Thoracic aorta (tissue), 2 donors: ENCODE measurements at regions not wholly inside any gene's neighbourhood (a gene's known extent, or its start where the extent isn't known, plus 50 kb on each side); places are given as distances from the start of the nearest gene placed in this dataset.

Experiments
- ATAC-seq: fragments of 150-250 bp; one replicate; pipeline ENCODE4 v1.8.0; 2017; ENCODE audit warnings: low read depth; ENCODE audit not compliant: insufficient number of reproducible peaks, low FRiP score
- DNase-seq: peaks from one replicate; pipeline ENCODE4 v3.0.0-alpha.2; 2020; ENCODE audit warnings: low spot score
- H3K27ac ChIP-seq, 2 donors: fragments of 200-600 bp; sonication (generic); 1 replicate in 1 of 2; 2 replicates in 1 of 2; pipeline ENCODE4 v1.5.1; 2016; ENCODE audit warnings: mild to moderate bottlenecking in 2 of 2, moderate library complexity in 2 of 2
- H3K27me3 ChIP-seq: fragments of 200-600 bp; sonication (generic); replicated peaks from 2 replicates; pipeline ENCODE4 v1.6.0; 2016; ENCODE audit warnings: mild to moderate bottlenecking; ENCODE audit not compliant: insufficient read depth
- H3K36me3 ChIP-seq: fragments of 200-600 bp; sonication (generic); one replicate; pipeline ENCODE4 v1.5.1; 2016
- H3K4me1 ChIP-seq, 2 donors: fragments of 200-600 bp; sonication (generic); 1 replicate in 1 of 2; 2 replicates in 1 of 2; pipeline versions ENCODE4 v1.5.1 to v1.6.0; 2016; ENCODE audit warnings: low read depth in 2 of 2, mild to moderate bottlenecking in 1 of 2; ENCODE audit not compliant: control insufficient read depth in 1 of 2
- H3K4me3 ChIP-seq: fragments of 200-600 bp; sonication (generic); 2 replicates; pipeline ENCODE4 v1.5.1; 2016; ENCODE audit warnings: mild to moderate bottlenecking
- H3K9me3 ChIP-seq: fragments of 200-600 bp; sonication (generic); 2 replicates; pipeline ENCODE4 v1.5.1; 2016
- TF ChIP-seq, protein P1 (sequence below): fragments of 200-600 bp; sonication (generic); IDR thresholded peaks from one replicate; pipeline ENCODE4 v1.5.1; 2019; ENCODE audit warnings: antibody characterized with exemption

GRCh38 chr10:131033166-131034085 lies 278.1 kb downstream of the TCERG1L start:
- Histone ChIP-seq H3K27ac (no peak overlapping the region), H3K36me3 (no peaks in the 10 kb centered on the region), H3K4me1 (no peaks in the 10 kb centered on the region), H3K9me3 (no peaks in the 10 kb centered on the region), H3K27me3 (no peaks in the 10 kb centered on the region), H3K4me3 (no peak overlapping the region)
- DNase-seq (no peak), ATAC-seq (no peak)
- TF ChIP-seq, protein P1, sequence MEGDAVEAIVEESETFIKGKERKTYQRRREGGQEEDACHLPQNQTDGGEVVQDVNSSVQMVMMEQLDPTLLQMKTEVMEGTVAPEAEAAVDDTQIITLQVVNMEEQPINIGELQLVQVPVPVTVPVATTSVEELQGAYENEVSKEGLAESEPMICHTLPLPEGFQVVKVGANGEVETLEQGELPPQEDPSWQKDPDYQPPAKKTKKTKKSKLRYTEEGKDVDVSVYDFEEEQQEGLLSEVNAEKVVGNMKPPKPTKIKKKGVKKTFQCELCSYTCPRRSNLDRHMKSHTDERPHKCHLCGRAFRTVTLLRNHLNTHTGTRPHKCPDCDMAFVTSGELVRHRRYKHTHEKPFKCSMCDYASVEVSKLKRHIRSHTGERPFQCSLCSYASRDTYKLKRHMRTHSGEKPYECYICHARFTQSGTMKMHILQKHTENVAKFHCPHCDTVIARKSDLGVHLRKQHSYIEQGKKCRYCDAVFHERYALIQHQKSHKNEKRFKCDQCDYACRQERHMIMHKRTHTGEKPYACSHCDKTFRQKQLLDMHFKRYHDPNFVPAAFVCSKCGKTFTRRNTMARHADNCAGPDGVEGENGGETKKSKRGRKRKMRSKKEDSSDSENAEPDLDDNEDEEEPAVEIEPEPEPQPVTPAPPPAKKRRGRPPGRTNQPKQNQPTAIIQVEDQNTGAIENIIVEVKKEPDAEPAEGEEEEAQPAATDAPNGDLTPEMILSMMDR: no peak

DNA sequence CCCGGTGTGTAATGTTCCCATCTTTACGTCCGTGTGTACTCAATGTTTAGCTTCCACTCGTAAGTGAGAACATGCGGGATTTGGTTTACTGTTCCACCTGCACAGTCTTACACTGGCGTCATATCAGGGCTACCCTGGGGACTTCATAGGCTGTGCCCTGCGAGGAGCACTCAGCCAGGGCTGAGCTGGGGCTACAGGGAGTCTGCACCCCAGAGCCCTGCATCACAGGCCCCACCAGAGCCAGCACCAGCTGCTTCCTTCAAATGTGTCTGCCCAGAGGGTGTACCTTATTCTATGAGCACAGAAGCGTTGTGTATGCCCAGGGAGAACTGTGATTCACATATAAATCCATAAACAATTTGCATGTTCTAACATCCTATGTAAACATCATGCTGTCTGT lies 277.1 kb downstream of the TCERG1L start:
- ATAC-seq (no peak), DNase-seq (no peak)
- Histone ChIP-seq H3K4me3 (no peak overlapping the region), H3K27me3 (no peaks in the 10 kb centered on the region), H3K36me3 (no peaks in the 10 kb centered on the region), H3K27ac (no peak overlapping the region), H3K4me1 (no peaks in the 10 kb centered on the region), H3K9me3 (no peaks in the 10 kb centered on the region)
- TF ChIP-seq, protein P1: no peak

- Histone ChIP-seq H3K27me3 (no peaks in the 10 kb centered on the region), H3K4me3 (no peak overlapping the region), H3K36me3 (no peaks in the 10 kb centered on the region), H3K27ac (no peak overlapping the region), H3K9me3 (no peaks in the 10 kb centered on the region), H3K4me1 (no peaks in the 10 kb centered on the region)
- no peak for DNase-seq
- TF ChIP-seq, protein P1: no peak
- no peak for ATAC-seq
Measured at GRCh38 chr10:131035779-131036178, 275.7 kb downstream of the TCERG1L start.

- Histone ChIP-seq H3K4me1 (no peaks in the 10 kb centered on the region), H3K9me3 (no peaks in the 10 kb centered on the region), H3K27me3 (no peaks in the 10 kb centered on the region), H3K27ac (no peak overlapping the region), H3K36me3 (no peaks in the 10 kb centered on the region), H3K4me3 (no peak overlapping the region)
- TF ChIP-seq, protein P1: no peak
- no peak for ATAC-seq
- no peak for DNase-seq
Measured at GRCh38 chr10:131038056-131038455, 273.5 kb downstream of the TCERG1L start.

DNA sequence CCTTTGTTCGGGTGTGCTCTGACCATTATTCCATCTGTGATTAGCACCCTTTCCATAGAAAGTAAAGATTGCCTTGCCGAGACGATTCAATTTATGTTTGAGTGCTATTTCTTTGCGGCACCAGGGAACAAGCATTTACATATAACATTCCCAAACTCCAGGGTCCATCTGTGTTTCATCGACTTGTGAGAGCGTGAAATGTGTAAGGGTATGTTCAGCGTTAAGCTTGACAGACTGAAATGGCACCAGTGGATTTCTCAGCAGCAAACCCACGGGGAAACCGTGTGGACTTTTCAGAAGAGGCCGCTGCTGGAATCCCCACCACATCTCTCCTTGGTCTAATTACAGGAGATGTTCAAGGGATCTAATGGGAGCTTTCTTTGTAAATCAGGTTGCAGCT lies 270.5 kb downstream of the TCERG1L start:
- Histone ChIP-seq H3K4me1 (no peaks in the 10 kb centered on the region), H3K4me3 (no peak overlapping the region), H3K9me3 (no peaks in the 10 kb centered on the region), H3K27me3 (no peaks in the 10 kb centered on the region), H3K36me3 (no peaks in the 10 kb centered on the region), H3K27ac (no peak overlapping the region)
- ATAC-seq (no peak), DNase-seq (no peak)
- TF ChIP-seq, protein P1: no peak
